T1000 (cell line): ENCODE measurements at regions not wholly inside any gene's neighbourhood (a gene's known extent, or its start where the extent isn't known, plus 50 kb on each side); places are given as distances from the start of the nearest gene placed in this dataset.

Source experiments
- DNase-seq: peaks from one replicate; lab custom pipeline; 2025; ENCODE audit warnings: mixed read lengths; lab: John Stamatoyannopoulos, UW

DNA sequence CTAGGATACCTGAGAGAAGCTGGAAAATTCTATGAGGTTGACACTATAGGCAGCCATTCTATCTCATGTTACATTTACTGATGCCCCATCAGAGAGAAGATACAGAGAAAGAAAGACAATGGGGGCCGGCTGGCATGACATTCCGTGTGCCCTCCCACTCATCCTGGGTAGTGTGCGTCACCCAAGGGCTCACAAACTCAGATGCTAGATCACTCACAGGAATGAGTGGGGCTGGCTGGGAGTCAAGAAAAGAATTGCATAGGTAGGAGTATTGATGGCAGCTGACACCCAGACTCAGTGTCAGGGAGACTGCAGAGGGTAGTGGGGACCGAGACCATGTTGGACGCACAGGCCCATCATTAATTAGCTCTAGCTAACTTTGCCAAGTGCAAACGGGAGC, 1113.5 kb upstream of the AUTS2 start:
- DNase-seq: no peak

DNA sequence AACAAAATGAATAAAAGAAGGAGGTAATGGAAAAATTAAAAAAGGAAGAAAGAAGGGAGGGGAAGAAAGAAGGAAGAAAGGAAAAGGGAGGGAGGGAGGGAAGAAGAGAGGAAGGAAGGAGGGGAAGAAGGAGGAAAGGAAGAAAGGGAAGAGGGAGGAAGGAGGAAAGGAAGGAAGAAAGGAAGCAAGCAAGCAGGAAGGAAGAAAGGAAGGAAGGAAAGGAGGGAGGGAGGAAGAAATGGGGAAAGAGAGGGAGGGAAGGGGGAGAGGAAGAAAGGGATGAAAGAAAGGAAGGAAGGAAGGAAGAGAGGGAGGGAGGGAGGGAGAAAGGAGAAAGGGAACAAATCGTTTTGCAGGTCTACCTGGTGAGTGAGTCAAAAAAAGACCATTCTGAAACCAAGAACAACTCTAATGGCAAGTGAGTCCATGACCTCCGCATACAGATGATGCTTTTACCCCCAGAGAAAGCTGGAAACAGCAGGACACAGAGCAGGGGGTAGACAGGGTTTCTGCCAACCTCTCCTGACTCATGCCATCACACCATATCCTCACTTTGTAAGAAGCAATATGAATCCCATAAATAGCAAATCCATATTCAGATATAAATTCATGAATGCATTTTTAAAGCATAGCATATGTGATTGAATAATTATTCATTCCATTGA, 1112.9 kb upstream of the AUTS2 start:
- DNase-seq: no peak

DNA sequence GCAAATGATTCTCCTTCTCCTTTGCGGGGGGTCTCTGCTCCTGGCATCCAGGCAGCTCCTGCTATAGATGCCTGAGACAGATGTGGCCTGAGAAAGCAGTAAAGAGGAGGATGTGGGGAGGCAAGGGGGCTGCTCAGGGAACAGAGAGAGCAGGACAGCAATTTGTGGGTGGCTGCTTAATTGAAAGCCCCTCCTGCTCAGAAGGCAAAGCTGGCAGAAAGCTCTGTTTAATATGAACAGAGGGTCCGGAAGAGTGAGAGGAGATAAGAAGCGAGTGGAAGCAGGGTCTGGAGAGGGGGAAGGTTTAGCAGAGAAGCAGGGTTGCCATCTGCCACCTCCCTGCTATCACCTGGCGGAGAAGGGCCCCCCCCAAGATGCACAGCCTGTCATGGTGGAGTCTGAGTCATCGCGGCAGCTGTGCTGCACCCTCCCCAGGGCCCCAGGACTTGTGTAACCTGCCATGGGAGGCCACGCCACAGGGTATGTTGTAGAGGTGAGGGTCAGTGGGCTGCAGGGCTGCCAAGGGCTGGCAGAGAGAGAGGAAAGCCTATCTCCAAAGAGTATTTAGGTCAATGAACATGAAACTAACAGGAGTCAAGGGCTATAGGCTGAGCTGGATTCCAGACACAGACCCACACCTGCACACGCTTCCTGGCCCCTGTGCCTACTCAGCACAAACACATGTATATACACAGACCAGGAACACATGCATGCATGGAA, 1109.8 kb upstream of the AUTS2 start:
- no peak for DNase-seq

DNA sequence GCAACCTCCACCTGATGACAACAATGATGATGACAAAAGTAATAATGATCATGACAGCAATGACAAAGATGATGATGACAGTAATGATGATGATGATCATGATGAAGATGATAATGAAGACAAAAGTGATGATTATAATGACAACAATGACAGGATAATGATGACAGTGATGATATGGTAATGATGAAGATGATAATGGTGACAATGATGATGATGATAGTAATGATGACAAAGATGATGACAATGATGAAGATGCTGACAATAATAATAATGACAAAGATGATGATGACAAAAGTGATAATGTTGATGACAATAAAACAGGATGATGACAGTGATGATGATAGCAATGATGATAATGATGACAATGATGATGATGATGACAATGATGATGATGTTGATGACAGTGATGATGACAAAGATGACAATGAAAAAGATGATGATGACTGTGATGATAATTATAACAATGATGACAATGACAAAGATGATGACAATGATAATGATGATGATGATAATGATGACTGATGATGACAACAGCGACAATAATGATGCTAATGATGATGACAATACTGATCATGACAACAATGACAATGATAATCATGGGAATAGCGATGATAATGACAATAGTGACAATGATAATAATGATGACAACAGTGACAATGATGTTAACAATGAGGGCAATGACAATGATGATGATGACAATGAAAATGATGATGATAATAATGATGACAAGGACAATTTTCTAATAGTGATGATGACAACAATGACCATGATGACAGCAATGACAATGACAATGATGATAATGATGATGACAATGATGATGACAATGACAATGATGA, 1106.5 kb upstream of the AUTS2 start:
- no peak for DNase-seq

DNA sequence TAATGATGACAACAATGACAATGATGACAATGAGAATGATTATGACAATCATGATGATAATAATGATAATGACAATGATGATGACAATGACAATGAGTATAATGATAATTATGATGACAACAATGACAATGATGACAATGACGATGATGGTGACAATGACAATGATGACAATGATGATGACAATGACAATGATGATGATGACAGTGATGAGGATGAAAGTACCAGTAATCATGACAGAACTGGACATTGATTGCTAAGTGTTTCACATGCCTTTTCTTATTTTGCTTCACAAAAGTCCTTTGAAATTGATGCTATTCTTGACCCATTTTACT, 1106.0 kb upstream of the AUTS2 start:
- no peak for DNase-seq

DNA sequence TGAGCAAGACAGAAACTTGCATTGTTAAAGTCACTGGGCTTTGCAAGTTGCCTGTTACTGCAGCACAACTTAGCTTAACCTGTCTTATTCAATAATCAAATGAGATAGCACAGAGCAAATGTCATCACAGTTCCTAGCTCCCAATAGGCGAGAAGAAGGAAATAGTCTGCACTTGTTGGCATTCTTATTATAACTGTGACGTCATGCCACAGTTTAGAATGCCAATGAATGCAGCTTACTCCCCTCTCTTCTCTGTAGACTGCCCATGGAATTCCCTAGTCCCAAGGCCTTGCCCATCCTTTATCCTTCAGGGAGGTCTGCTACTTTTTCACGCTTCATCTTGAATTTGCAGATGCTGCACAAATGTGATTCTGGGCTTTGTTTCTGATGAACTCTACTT, 1094.9 kb upstream of the AUTS2 start:
- DNase-seq: no peak

DNA sequence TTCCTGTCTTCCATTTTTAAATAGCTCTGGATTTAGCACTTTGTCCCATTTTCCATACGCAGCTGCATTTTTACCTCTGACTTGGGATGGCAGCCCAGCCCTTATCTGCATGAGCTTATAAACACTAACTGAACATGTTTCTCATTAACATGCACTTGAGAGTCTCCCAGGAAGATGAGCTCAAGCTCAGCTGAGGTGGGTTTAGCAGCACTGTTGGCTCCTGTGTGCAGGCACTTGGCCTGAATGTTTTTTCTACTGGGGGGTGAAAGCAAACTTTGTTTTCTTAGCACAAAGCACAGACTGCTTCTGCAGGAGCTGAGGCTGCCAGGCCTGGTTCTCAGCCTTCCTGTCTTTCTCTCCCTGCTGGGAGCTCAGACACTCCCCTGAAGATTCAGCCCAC, 1093.6 kb upstream of the AUTS2 start:
- no peak for DNase-seq

DNA sequence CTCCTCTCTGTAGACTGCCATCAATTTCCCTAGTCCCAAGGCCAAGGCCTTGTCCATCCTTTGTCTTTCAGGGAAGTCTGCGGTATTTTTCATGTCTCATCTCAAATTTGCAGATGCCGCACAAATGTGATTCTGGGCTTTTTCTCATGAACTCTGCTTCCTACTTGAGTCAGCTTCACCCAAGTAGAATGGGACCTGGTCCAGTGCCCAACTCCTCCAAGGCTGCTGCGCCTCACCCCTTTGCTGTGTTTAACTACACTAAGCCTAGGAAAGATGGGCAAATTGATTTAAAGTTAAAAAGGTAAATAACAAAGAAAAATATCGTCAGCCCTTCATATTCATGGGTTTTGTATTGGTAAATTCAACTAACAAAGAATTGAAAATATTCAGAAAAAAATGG, 1092.6 kb upstream of the AUTS2 start:
- DNase-seq: no peak

DNA sequence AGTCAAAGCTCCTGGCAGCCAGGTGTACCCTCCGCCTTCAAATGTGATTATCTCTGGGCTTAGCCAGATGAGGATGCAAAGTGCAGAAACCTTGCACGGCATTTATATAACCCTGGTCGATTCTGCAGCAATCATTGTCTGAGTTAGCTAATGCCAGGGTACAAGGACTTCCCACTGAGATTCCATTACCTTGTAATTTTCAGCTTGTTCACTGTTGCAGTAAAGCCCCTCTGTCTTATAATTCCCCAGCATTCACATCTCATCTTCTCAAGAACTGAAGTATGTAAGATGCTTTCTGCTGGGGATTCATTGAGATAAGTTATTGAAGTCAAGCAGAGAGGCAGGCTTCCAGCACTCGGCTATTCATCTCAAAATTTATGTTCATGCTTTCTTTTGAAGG, 1090.6 kb upstream of the AUTS2 start:
- DNase-seq: no peak

DNA sequence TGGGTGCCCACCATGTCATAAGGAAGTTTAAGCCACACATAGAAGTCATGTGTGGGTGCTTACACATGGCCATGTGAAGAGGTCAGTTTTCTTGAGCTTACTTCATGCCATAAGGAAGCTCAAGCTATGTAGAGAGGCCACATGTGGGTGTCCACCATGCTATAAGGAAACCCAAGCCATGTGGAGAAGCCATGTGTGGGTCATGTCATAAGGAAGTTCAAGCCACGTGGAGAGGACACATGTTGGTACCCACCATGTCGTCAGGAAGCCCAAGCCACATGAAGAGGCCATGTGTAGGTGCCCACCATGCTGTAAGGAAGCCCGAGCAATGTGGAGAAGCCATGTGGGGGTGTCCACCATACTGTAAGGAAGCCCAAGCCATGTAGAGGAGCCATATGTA, 1089.2 kb upstream of the AUTS2 start:
- no peak for DNase-seq

DNA sequence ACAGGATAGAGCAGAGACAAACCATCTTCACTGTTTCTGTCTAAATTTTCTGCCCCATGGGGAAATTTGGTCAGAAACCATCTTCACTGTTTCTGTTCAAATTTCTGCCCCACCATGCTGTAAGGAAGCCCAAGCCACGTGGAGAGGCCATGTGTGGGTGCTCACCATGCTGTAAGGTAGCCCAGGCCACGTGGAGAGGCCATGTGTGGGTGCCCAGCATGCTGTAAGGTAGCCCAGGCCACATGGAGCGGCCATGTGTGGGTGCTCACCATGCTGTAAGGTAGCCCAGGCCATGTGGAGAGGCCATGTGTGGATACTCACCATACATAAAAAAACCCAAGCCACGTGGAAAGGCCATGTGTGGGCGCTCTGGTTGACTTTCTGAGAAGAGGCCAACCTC, 1088.7 kb upstream of the AUTS2 start:
- no peak for DNase-seq

DNA sequence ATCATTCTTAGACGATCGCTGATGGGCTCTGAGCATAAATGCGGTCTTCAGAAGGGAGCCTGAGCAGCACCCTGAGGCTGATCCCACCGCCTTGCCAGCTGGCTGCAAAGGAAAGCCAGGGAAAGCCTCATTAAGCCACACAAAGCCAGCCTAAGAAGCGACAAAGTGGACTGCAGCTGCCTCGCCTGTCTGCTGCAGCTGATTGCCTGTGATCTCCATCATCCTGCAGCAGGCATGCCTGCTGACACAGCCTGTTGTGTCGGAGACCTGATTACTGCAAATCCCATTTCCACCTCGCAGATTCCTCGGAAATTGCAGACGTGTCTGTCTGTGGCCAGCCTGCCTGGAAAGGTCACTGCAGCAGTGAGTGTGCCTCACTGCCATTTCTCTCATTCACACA, 1087.0 kb upstream of the AUTS2 start:
- DNase-seq: no peak

DNA sequence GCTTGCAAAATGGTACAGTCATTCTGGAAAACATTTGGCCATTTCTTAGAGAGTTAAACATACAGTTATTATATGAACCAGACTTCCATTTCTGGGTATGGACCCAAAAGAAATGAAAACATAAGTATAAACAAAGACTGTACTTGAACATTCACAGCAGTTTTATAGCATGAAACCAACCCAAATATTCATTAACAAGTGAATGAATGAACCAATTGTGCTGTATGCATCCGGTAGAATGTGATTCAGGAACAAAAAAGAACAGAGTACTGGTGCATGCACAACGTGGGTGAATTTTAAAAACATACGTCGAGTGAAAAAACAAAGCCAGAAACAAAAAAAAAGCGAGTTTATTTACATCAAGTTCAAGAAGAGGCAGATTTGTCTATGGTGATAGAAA, 1085.8 kb upstream of the AUTS2 start:
- no peak for DNase-seq

DNA sequence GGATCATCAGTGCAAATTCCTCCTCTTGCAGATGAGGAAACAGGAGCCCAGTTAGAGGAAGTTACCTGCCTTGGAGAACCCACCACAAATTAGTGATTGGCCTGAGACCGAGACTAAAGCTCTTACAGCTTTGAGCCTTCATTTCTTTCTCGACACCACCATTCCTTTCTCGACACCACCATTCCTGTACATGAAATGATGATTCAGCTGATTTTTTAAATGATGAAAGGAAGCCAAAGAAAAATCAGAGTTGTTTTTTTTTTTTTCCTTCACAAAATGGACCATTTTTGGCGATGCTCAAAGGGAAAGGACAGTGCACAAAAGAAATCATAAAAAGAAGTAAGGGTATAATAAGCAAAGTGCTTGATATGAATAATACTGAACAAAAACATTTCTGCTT, 1080.2 kb upstream of the AUTS2 start:
- no peak for DNase-seq

DNA sequence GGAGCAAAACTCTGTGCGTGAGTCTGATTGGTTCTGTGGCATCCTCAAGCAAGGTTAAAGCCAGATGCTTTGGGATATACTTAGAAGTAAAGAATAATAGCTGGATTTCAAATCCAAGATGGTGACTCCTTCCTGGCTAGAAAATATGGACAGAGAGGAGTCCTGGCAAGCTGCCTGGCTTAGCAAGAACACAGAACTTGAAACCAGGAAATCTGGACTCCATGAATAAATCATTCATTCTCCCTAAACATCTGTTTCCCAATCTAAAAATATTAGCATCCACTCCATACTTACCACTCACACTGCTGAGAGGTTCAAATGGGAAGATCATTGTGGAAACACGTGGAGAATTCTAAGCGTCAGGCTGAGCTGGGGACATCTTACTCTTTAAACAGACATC, 1074.1 kb upstream of the AUTS2 start:
- no peak for DNase-seq

DNA sequence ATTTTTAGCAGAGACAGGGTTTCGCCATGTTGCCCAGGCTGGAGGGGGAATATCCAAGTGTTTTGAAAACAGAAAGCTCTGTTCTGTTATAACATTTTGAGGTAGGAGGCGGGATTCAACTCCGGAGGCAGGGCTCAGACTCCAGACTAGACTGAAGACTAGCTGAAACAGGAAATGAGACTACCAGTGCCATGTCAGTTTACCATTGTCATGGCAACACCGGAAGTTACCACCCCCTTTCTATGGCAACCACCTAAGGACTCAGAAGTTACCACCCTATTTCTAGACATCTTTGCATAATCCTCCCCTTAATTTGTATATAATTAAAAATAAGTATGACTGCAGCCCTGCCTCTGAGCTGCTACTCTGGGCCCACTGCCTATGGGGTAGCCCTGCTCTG, 1069.1 kb upstream of the AUTS2 start:
- DNase-seq: no peak

DNA sequence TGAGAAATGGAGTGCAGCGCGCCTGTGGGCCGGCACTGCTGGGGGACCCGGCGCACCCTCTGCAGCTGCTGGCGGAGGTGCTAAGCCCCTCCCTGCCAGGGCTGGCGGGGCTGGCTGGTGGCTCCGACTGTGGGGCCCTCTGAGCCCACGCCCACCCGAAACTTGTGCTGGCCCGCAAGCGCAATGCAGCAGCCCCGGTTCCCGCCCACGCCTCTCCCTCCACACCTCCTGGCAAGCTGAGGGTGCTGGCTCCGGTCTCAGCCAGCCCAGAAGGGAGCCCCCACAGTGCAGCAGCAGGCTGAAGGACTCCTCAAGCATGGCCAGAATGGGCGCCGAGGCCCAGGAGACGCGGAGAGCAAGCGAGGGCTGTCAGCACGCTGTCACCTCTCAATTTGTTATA, 1063.0 kb upstream of the AUTS2 start:
- DNase-seq: no peak

DNA sequence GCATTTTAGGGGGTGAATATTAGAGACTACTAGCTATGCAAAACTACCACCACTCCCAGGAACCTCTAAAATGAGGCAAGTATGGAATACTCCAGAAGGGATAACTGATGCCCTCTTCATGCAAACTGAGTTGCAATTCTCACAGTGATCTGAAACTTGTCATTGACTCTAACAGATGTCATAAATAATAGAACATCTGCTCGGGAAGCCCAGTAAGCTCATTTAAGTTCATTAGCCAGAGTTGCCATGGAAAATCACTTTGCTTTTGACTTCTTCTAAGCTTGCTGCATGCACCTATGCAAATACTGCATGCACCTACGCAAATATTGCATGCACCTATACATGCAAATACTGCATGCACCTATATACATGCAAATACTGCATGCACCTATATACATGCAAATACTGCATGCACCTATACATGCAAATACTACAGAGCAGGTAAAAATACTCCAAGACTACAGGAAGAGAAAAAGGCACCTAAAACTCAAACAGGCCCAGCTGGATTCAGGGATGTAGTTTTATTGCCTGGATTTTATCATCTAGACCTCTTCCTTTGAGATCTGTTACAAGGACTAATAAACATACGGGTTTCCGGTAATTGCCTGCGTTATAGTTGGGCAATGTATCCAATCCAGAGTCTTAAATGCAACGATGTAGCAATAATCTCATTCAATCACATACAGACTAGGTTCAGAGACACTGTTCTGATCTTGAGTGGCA, 1061.1 kb upstream of the AUTS2 start:
- no peak for DNase-seq

DNA sequence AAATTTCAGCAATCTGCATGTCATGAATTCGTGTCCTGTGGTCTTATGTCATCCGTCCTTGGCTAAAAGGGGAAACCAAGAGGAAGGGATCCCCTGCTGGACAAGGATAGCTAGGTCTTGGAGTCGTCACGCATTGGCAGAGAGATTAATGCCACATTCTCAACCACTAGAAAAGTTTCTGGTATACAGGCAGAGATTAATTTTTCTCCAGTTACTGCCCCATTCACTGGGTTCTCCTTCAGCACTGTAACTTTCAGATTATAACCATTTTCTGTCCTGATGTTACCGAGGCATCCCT, 1060.6 kb upstream of the AUTS2 start:
- DNase-seq: no peak

DNA sequence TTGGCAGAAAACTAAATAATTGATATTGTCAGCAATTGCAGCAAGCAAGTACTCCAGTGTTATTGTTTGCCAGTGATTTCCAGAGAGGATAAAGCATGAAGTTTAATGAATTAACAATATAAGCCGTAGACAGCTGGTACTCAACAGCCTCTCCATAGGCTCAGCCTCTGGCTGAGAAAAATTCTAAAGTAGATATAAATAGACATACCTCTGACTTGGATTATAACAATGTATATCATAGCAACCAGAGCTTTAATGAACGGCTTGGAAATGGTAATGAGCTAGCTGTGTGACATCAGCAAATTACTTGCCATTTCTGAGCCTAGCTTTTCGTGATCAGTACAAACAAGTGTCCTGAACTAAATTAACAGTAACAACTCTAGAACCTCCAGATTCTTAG, 1055.4 kb upstream of the AUTS2 start:
- no peak for DNase-seq

DNA sequence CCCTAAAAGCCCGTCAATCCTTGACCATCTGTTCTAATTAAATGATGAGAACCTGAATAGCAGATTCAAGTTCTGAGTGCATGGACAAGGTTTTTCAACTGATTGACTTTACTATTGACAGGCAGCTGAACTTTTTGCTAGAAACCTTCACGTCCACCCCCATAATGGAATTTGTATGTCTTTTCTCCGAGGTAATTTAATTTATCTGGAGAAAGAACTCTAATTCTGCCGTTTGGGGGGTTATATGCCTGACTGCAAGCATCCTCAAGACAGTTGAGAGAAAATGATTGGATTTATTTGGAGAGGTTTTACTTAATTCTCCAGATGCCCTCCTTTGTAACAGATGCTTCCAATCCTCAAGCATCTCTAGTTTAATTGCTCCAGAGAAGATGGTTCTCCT, 1053.4 kb upstream of the AUTS2 start:
- no peak for DNase-seq

DNA sequence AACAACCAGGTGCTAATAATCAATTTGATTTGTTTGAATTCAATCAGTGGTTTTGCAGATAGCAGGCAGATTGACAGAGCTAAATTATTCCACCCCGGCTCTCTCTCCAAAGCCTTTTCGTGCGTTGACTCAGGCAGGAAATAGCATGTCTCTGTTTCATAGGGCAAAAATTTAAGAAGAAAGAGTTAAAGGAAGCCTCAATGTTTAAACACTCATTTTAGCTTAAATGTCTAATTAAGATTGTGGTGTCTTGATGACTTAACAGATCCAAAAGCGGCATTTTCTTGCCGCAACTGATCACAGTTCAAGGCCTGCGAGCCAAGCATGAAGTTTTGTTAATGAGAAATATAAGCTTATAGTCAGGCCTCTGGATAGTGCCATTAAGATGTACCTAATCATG, 1051.1 kb upstream of the AUTS2 start:
- no peak for DNase-seq

DNA sequence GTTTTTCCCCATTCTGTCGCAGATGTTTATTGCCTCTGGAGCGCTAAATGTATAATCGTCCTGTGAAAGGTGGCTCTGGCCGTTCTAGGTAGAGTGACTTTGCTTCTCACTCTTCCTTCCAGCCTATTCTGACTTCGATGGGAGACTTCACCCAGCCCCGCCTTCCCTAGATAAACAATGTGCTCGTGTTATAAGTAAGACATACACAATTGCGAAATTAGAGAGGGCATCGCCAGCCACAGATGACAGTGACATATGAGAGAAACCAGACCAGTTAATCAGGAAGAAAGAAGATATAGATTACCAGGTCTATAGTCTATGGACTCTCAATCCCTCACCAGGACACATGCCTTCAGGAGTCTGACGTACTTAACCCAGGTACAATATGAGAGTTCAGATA, 1050.5 kb upstream of the AUTS2 start:
- no peak for DNase-seq
